Astrocyte of the cerebellum (primary cell): ENCODE measurements at regions not wholly inside any gene's neighbourhood (a gene's known extent, or its start where the extent isn't known, plus 50 kb on each side); places are given as distances from the start of the nearest gene placed in this dataset.

Source experiments
- DNase-seq: peaks from one replicate; pipeline ENCODE4 v3.0.0-alpha.2; 2011; ENCODE audit warnings: low read depth
- H3K4me3 ChIP-seq: 2 replicates; pipeline ENCODE4 v1.5.1; 2011; ENCODE audit warnings: mild to moderate bottlenecking, low read depth, low read length, moderate library complexity
- in situ Hi-C: cut with HindIII; loops from 2 replicates; pipeline ENCODE4 v1.10.0; 2017; ENCODE audit warnings: low sequenced_read_pairs
- TF ChIP-seq, protein P1 (sequence below): IDR thresholded peaks from 2 replicates; pipeline ENCODE4 v1.5.1; 2012; ENCODE audit warnings: low read length, low read depth, moderate library complexity, mild to moderate bottlenecking; ENCODE audit errors: missing control alignments

DNA sequence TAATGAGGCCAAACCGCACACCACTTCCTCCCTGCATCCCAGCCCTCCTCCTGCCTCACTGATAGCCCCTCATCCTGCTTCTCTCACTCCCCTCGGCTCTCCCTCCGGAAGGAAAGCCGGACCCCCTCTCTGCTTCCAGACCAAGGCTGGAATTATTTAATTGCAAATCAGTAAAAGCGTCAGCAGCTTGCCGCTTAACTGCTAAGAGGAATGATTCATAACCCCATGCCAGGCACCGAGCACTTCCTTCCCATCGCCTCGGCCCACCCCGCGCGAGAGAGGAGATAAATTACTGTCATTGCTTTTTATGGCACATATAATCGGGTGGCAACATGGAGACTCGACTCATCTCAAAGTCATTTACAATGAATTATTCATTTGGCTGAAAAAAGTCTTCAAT is 77.3 kb downstream of the UBIAD1 start:
- no peak overlapping the region for H3K4me3 ChIP-seq

DNA sequence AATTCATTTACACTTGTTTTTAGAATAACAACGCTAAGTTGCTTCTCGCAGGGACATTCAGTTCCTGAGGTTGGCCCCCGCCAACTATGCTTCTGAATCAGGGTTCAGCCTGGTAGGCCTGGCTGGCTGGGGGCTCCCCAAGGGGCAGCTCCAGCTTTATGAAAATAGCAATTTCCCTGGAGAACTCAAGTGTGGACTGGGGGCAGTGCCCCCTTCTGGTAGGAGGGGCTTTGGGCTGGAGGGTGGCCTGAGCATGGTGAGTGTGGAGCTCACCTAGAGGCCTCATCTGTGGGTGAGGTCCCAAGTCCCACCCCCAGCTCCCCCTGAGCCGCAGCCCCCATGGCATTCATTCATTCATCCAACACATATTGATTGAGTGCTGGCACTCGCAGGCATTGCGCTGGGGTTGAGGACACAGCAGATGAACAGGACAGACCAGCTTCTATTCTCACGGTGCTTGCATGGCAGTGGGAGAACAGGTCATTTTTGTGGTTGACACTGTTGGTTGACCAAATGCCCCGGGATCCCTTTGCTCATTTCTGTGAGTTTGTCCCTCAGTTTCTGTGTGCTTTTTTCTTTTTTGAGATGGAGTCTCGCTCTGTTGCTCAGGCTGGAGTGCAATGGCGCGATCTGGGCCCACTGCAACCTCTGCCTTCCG is 79.2 kb downstream of the UBIAD1 start:
- no peak overlapping the region for H3K4me3 ChIP-seq
- TF ChIP-seq, protein P1, sequence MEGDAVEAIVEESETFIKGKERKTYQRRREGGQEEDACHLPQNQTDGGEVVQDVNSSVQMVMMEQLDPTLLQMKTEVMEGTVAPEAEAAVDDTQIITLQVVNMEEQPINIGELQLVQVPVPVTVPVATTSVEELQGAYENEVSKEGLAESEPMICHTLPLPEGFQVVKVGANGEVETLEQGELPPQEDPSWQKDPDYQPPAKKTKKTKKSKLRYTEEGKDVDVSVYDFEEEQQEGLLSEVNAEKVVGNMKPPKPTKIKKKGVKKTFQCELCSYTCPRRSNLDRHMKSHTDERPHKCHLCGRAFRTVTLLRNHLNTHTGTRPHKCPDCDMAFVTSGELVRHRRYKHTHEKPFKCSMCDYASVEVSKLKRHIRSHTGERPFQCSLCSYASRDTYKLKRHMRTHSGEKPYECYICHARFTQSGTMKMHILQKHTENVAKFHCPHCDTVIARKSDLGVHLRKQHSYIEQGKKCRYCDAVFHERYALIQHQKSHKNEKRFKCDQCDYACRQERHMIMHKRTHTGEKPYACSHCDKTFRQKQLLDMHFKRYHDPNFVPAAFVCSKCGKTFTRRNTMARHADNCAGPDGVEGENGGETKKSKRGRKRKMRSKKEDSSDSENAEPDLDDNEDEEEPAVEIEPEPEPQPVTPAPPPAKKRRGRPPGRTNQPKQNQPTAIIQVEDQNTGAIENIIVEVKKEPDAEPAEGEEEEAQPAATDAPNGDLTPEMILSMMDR: no peak
- in situ Hi-C loops: no loop called here
- no peak for DNase-seq

More for the DNA sequence above, 77.3 kb downstream of the UBIAD1 start:
- TF ChIP-seq, protein P1: no peak
- in situ Hi-C loops: no loop called here
- no peak for DNase-seq

DNA sequence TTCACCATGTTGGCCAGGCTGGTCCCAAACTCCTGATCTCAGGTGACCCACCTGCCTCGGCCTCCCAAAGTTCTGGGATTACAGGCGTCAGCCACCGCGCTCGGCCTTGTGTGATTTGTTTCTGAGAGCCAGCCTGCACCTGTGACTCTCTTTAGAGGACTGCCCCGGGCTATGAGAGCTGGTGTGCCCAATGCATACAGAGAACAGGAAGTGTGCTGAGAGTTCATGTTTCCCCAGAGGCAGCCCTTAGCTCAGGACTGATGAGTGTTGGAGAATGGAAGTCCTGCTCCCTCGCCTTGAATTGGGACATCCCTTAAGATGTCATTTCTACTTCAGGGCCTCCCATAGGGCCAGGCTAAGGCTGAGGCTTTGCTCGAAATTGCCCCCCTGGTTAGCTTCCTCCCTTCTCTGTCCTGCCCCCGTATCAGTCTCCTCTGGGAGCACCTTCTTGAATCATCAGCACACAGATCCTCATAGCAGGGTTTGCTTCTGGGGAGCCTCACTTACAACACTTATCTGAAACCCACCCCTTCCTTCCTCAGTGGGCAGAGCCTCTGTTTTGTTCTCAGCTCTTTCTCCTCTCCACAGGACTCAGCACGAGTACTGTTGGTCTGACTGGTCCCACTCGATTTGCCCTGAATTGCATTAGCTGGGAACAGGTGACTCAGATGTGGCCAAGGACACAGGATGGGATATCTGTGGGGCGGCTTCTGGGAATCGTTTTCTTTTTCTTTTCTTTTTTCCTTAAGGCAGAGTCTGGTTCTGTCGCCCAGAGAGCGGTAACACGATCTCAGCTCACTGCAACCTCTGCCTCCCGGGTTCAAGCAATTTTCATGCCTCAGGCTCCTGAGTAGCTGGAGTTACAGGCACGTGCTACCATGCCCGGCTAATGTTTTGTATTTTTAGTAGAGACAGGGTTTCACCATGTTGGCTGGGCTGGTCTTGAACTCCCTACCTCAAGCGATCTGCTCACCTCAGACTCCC is 80.1 kb downstream of the UBIAD1 start:
- H3K4me3 ChIP-seq: no peak overlapping the region
- TF ChIP-seq, protein P1: no peak
- in situ Hi-C loops: no loop called here
- no peak for DNase-seq

DNA sequence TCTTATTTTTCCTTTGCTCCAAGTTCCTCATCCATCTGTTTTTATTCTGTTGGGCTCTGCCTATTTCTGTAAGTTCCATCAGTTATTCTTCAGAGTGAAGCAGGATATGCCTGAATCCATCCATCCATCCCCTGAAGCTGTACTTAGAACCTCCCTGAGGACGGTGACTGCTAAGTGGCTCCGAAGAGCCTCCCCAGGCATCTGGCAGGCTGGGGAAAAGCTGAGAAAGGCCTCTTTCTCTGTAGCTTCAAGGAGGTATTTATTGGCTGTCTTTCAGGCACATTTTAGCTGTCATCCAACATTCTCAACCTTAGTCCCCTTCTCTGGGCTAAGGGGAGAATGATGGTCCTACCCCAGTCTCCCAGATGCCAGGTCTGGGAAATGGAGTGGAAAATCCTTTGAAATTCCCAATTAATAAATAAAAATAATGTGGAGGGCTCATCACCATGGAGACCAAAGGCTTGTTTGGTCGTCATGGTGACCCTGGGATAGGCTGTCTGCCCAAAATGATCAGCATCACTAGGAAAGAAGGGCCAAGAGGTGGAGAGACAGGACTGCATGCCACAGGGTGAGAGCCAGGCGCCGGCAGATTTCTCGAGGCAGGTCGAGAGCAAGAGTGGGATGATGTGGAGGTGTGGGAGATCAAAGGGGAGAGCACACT is 82.0 kb downstream of the UBIAD1 start:
- H3K4me3 ChIP-seq: no peak overlapping the region
- in situ Hi-C loops: no loop called here
- no peak for DNase-seq
- TF ChIP-seq, protein P1: no peak

DNA sequence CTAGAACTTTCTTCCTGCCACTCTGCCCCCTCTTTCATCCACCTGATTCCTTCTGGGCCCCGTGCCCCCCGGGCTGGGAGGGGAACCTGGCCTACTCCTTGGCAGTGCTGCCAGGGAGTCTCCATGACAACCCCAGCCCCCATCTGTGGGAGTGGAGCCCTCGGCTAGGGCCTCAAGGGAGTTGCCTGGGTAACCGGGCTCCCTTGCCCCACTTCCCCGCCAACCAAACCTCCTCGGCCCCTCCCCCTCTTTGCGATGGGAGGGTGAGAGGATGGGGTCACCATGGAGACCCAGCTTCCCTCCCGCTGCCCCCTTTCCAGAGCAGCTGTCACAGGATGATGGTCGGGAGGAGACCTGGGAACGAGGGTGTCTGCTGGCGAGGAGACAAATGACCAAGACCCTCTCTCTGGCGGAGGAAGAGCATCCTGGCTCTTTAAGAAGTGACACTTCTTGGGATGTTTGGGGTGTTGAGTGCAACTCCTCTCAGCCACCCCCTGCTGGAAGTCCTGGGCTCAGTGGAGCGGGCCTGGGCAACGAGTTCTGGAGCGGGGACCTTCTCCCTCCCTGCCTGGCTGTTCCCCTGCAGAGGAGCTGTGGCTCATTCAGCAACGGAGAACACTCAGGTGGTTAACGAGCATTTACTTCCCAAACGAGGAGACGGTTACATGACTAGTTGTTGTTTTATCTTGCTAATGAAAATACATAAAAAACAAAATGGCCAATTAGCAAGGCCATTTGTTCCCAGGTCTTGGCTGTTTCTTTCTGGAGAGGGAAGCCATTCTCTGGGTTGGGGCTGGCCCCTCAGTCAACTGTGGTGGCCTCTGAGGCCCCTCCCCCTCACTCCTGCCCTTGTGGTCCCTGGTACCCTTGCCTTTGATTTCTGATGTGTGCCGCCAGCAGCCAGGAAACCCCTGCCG is 82.8 kb downstream of the UBIAD1 start:
- no peak for DNase-seq
- TF ChIP-seq, protein P1: no peak
- in situ Hi-C loops: no loop called here
- no peak overlapping the region for H3K4me3 ChIP-seq
